ENCODE measurements at regions not wholly inside any gene's neighbourhood (a gene's known extent, or its start where the extent isn't known, plus 50 kb on each side); places are given as distances from the start of the nearest gene placed in this dataset.

- TF ChIP-seq POLR2A (IDR thresholded peaks at IDR 0.05) (no peak), EP300 (IDR thresholded peaks at IDR 0.05) (no peak)
Observed at GRCh38 chr3:193827871-193828270, 234.9 kb downstream of the OPA1 start.
